HL-60/S4 (cell line): ENCODE measurements at regions not wholly inside any gene's neighbourhood (a gene's known extent, or its start where the extent isn't known, plus 50 kb on each side); places are given as distances from the start of the nearest gene placed in this dataset.
"Not testable (repeated sequence)": the region's sequence is repeated elsewhere in the genome, so short reads cannot be mapped to it uniquely, and the experiment has no call there.

ENCODE experiments used
- in situ Hi-C: fragments of 300-500 bp; cut with MboI; formaldehyde crosslinking; loops from 2 replicates; pipeline ENCODE4 v1.14.3; 2022; ENCODE audit warnings: low sequenced_read_pairs

DNA sequence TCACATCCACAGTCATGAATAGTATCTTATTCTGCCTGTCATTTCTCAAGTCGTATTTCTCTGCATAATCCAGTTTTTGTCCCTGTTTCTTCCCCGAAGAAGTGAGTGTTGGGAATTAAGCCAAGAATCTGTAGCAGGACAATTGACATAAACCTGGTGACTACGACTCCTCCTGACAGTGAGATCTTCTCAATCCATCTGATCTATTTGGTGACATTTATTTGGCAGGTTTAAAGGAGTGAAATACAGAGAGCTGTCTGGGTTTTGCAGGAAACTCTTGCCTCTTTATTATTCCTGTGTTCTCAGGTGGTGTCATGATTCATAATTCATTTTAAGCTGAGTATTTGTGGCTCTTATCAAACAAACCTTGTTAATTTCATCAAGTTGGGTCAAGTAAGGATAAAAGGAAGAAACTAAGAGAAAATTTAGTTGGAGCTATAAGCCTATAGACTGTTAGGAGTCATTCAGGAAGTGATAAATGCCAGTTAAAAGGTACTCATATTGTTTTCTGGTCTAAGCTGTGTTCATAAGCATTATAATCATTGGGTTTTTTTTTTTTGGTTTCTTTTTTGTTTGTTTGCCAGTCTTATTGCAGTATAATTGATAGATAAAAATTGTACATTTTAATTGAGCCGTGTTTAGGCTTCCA lies 95.9 kb upstream of the PCSK1 start:
- in situ Hi-C loops, result no loop called here

DNA sequence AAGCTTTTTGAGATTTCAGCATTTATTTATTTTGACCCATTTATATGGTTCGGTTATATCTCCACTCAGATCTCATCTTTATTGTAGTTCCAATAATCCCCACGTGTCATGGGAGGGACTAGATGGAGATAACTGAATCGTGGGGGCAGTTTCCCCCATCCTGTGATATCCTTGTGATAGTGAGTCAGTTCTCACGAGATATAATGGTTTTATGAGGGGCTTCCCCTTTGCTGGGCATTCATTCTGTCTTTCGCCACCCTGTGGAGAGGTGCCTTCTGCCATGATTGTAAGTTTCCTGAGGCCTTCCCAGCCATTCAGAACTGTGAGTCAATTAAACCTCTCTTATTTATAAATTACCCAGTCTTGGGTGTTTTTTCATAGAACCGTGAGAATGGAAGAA lies 96.5 kb upstream of the PCSK1 start:
- in situ Hi-C loops, result no loop called here

DNA sequence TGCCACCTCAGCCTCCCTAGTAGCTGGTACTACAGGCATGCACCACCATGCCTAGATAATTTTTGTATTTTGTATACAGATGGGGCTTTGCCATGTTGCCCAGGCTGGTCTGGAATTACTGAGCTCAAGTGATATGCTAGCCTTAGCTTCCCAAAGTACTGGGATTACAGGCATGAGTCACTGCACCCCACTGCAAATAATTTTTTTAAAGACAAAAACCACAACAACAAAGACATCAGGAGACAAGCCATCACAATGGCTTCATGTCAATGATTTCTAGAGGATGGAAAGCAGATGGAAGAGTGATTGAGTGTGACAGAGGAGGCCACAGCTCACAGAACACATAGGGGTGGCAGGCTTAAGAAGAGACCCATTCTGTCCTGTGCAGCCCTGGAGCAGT lies 97.9 kb upstream of the PCSK1 start:
- in situ Hi-C loops, result no loop called here

DNA sequence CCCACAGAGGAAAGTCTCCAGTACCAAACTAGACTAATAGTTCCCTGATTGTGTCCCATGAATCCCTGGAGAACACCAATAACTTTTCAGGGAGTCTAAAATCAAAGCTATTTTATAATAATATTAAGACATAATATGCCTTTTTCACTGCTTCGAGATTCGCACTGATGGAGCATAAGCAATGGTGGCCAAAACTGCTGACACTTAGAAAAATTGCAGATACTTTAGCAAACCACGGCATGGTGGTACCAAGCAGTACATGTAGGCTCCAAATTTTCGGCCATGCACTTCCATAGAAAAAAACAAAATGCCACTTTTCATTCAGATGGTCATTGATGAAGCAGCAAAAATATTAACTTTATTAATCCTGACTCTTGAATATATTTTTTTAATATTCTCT lies 100.3 kb upstream of the PCSK1 start:
- in situ Hi-C loops, result no loop called here

DNA sequence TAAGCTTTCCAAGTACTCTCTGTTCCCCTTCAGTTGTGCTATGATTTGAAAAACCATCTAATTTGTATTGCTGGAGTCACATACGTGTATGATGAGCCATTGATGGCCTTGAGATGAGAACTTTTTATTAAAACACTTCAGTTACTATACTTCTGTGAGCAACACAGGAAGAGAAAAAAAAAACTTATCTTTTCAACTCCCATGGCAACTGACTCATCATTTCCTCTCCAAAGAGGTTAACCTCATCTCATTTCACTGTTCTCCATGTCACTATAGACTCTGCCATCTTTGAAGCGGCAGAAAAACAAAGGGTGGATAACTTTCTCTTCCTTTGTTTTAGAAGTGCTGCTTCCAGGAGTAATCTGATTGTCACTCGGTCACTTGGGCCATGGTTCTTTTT lies 104.3 kb upstream of the PCSK1 start:
- in situ Hi-C loops, result no loop called here

DNA sequence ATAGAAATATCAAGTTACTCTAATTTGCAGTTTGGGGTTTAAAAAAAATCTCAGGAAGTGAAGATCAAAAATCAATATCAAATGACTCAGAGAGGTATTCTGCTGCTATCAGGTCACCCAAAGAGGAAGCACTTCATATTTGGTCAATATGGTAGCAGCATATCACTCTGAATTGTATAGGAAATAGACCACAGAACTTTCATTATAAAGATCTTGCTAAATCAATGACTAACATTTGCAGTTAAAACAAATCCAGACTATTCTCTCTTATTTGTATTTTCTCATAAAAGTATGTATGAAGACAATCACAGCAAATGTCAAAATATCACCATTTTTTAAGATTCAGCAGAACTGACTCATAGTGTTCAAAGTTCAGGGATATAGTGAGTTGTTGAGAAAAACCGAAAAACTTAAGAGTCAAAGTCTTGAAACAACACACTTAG lies 105.8 kb upstream of the PCSK1 start:
- in situ Hi-C loops, result no loop called here

DNA sequence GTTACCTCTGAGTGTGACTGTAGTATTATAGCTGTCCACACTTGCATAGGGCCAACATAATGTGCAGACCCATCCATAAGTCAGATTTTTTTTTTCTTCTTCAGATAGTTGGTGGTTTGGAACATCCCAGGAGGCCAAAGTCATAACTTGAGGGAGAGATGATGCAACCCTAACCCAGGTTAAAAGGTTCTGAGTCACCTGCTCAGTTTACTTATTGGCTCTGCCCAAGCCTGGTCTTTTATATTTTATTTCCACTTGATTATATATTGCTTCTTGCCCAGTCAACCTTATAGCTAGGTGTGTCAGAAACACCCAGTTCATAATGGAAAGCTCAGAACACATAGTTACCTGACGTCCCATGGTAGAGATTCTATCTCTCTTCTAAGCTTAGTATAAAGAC lies 113.1 kb upstream of the PCSK1 start:
- in situ Hi-C loops, result no loop called here

DNA sequence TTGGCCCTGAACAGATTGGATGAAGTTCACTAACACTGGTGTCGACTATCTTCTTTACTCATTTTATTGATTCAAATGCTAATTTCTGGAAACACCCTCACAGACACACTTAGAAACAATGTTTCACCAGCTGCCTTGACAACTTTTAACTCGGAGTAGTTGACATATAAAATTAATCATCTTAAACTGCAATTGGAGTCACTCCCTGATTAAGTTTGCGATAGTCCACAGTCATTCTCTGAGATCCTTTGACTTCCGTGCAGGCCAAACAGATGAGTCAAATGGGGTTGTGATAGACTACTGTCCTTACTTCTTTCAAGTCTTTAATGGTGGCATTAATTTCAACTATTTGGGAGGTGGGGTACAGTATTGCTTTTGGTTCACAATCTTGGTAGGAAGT lies 114.4 kb upstream of the PCSK1 start:
- in situ Hi-C loops, result no loop called here

DNA sequence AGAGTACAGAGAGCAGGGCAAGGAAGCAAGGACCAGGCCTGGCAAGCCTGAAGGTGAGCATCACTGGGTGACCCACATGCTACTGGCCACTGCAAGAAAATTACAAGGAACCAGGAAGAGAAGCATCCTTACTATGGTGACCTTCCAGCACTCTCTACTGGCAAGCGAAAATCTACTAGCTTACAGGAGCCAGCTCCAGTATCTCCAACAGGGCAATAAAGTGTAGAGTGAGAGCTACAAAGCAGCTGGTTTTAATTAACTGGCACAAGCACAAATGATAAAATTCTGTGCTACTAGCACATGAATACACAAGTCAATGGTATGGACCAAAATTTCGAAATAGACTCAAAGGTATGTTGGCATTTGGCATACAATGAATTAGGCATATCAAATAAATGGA lies 113.3 kb upstream of the CAST start:
- in situ Hi-C loops, result no loop called here

DNA sequence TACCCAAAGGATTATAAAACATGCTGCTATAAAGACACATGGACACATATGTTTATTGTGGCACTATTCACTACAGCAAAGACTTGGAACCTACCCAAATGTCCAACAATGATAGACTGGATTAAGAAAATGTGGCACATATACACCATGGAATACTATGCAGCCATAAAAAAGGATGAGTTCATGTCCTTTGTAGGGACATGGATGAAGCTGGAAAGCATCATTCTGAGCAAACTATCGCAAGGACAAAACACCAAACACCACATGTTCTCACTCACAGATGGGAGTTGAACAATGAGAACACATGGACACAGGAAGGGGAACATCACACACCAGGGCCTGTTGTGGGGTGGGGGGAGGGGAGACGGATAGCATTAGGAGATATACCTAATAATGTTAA lies 101.3 kb upstream of the CAST start:
- in situ Hi-C loops, result not testable (repeated sequence)

DNA sequence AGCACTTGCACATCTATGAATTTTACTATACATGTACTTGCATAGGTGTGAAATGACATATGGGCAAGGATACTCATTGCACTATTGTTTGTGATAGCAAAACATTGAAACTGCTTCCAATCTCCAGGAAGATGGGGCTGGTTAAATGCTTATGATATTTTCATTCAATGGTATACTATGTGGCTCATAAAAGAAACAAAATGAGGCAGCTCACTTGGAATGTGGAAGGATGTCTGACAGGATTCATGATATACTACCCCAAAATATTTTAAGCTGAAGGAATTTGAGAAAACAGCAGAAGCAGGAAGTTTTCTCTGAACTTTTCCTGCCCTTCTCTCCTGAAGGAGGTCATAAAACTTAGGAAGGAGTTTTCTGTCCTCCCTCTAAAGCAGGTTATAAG lies 99.6 kb upstream of the CAST start:
- in situ Hi-C loops, result no loop called here

DNA sequence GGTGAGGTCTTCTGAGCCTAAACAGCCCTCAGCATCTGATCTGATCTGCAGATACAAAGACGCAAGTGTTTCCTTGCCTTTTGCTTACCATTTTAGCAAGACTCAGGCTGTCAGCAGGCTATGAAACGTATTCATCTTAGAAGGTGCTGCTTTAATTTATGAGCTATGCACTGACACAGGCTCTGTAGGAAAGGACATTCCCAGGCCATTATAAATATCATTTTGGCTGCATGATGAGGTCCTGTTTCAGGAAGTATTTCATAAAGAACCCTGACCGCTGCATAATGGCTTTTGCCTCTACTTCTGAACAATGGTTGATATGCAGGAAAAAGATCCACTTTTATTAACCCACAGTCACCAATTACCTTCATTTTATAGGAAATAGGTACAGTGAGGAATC lies 98.4 kb upstream of the CAST start:
- in situ Hi-C loops, result no loop called here

DNA sequence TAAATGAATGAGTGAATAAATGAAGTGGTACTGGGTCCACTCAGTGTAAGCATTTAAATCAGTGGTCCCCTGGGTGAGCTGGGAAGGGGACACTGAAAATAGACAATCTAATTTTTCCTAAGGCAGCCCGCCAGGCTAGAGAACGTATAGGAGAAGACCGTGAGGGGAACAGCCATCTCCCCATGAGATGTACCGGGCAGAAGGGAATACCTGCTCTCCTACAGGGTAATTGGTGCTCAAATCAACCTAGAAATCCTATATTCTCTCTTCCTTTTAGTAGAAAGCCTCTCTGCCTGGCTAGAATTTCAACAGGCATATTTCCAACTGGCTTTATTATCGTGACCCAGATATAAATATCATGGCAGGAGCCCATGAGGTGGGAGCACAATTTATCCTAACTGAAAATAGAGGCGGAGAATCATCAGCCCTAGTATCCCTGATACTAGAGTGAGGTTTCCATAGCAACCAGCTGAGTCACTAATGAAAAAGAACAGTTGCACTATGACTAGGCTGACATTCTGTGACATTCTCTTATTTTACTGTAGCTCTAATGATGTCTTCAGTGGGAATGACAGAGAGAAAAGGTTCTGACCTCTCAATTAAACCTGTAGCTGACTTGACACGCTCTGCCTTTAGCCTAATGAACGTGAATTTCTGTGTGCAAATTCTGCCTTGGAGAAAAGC lies 96.5 kb upstream of the CAST start:
- in situ Hi-C loops, result no loop called here

DNA sequence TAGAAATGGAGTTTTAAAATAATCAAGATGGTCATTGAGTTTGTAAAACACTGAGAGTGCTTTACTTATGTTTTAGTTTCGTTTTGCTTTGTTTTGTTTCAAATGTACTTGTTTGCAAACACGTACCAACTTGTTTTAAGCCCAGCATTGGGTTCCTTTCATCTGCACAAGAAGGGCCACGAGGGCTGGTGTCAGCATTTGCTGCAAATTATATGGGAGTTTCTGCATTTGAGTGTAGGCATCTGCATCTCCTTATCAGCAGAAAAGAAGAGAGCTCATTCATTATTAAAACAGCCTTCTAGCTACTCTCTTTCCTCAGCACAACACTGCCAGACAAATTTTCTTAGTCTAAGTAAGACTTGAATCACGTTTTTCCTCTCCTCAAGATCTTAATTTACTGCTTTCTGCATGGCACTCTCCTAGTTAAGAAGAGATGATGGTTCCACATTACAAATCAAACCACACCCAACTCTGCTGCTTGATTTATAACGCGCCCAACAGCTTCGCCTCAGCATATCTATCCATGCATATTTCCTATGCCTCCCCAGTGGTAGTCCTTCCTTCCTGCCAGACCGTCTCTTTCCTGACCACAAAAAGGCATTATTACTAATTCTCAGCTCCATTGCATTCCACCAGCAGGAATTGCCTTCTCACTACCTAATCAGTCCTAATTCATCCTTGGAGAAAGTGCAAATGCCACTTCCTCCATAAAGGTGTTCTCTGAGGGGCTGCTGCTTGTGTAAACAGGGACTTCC lies 95.2 kb upstream of the CAST start:
- in situ Hi-C loops, result no loop called here

DNA sequence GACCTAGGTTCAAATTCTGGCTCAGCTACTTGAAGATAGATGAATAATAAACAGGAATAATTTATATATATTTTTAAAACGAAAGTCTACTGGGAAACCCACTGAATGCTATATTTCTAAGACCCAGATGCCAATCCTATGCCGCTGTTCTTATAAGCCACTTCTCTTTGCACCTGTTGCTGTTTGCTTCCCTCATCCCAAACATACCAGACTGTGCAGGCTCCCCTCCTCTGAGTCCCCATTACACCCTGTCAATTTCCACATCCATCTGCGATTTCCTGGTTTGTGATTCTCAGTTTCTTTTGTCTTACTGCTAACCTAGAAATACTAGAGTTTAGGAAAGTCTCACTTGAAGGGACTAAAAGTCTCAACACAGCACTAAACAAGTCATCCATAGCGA lies 92.8 kb upstream of the CAST start:
- in situ Hi-C loops, result no loop called here

DNA sequence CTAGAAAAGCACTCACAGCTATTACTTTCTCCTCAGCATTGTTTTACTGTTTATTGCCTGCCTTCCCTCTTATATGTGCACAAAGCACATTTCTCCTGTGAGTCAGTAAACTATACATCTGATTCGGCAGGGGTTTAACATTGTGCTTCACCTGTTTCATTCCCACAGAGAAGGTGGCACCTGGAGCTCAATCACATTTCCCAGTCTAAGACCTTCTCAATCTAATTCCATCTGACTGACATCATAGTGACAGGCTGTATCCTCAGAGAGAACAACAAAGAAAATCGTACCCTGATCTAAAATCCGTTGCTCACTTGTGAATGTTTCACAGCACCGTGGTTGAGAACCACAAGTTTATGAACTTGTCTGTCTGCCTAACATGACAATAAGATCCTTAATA lies 92.4 kb upstream of the CAST start:
- in situ Hi-C loops, result no loop called here

DNA sequence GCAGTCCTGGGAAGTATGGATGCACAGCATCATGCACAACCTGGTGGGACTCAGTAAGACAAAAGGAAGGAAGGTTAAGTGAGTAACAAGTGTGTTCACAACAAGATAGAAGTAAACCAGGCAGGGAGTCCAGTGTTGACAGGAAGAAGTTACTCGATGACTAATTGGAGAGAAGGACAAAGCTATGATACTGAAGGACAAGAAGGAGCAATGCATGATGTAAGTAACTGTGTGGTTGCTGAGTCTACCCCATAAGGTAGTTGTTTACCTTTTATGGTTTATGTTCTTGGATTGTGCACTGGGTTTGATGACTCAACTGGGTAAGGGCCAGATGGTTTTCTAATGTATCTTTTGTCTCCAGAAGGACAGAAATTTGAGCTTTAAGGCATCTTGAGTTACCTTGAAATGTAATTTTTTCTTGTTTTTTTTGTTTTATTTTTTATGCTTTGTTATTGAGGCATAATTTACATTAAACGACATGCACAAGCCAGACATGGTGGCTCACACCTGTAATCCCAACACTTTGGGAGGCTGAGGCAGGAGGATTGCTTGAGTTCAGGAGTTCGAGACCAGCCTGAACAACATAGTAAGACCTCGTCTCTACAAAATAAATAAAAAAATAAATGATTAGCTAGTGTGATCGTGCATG lies 89.2 kb upstream of the CAST start:
- in situ Hi-C loops, result no loop called here

DNA sequence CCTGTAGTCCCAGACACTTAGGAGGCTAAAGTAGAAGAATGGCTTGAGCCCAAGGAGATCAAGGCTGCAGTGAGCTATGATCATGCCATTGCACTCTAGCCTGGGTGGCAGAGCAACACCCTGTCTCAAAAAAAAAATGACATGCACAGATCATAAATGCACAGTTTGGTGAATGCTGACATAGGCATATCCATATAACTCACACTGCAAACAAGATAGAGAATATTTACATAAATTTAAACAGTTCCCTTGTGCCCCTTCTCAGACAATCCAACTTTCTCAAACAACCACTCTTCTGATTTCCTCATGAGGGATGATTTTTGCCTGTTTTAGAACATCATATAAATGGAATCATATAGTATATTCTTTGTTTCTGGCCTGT lies 88.7 kb upstream of the CAST start:
- in situ Hi-C loops, result no loop called here

DNA sequence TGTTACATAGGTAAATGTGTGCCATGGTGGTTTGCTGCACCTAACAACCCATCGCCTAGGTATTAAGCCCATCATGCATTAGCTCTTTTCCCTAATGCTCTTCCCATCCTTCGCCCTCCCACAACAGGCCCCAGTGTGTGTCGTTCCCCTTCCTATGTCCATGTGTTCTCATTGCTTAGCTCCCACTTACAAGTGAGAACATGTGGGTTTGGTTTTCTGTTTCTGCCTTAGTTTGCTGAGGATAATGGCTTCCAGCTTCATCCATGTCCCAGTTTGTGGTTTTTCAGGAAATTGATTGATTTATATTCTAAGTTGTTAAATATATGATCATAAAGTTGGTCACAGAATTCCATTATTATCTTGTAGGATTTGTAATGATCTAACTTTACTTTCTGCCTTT lies 85.3 kb upstream of the CAST start:
- in situ Hi-C loops, result no loop called here

DNA sequence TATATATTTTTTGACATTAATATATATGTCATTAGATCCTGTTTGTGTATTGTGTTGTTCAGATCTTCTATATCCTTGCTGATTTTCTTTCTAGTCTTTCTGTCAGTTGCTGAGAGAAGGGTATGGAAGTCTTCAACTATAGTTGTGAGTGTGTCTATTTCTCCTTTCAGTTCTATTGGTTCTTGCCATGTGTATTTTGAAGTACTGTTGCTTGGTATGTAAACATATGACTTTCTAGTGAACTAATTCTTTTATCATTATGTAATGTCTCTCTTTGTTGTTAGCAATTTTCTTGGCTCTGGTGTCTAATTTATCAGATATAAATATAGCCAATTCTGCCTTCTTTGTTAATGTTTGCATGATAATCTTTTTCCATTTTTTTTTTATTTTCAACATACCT lies 84.3 kb upstream of the CAST start:
- in situ Hi-C loops, result no loop called here

DNA sequence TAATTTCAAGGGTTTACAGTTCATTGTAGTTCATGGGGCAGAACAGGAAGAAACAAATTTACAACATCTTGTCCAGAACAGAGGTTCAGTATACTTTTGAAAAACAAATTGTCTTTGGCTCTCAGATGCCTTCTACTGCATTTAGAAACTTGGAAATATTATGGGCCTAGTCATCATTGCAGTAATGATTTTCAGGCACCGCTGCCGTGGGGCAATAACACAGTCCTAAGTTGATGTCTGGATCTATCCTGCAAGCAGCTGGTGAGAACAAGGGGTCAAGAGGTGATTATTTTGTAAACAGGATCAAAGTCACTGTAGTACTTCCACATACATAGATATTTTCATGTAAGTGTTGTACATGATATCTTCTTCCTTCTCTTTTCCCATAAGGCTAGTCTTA lies 82.5 kb upstream of the CAST start:
- in situ Hi-C loops, result no loop called here

DNA sequence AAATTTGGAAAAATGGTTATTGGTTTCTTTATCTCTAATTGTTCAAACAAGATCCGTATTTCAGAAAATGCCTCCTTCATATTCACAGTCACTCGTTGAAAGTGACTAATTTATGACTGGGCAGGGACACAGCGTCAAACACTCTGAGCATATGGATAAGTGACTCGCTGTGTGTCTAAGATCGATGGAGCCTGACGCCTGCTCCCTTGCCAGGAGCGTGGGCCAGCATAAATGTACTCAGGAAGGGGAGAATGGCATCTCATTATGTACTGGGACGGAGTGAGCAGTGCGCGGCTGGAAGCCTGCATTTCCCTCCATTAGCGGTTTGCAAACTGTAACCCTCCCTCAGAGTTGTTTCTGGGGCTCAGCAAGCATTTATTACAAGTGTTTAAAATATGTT lies 79.8 kb upstream of the CAST start:
- in situ Hi-C loops, result no loop called here
